IMR-90 (cell line): ENCODE measurements at regions not wholly inside any gene's neighbourhood (a gene's known extent, or its start where the extent isn't known, plus 50 kb on each side); places are given as distances from the start of the nearest gene placed in this dataset.
"Not testable (repeated sequence)": the region's sequence is repeated elsewhere in the genome, so short reads cannot be mapped to it uniquely, and the experiment has no call there.

Source experiments
- ATAC-seq: fragments of 200-7000 bp; cut with Tn5 transposase; 2 replicates; pipeline ENCODE4 v1.9.1; 2020; ENCODE audit warnings: low read depth, mild to moderate bottlenecking, moderate library complexity
- BruUV-seq: library from RNA; stranded (reverse); fragments of 400-500 nt; replicated peaks from 2 replicates; lab custom pipeline; 2021; lab: Mats Ljungman, UMichigan
- CTCF ChIA-PET: fragments of 300-600 bp; formaldehyde crosslinking; extraction: SDS; loops from one replicate; lab custom pipeline; 2021; ENCODE audit warnings: antibody characterized with exemption; lab: Yijun Ruan, JAX
- POLR2A ChIA-PET: fragments of 300-600 bp; sonication (Branson Sonifier 250); formaldehyde crosslinking; loops from one replicate; lab custom pipeline; 2022; ENCODE audit warnings: antibody characterized with exemption; ENCODE audit not compliant: unreplicated experiment; lab: Charles Lee
- DNase-seq: peaks from one replicate; pipeline ENCODE4 v3.0.0; 2013
- H2AFZ ChIP-seq: replicated peaks from 2 replicates; pipeline ENCODE3; 2013; ENCODE audit warnings: low read length, mild to moderate bottlenecking; ENCODE audit not compliant: poor library complexity
- H2AK5ac ChIP-seq: 2 replicates; pipeline ENCODE4 v1.6.1; 2013; ENCODE audit warnings: low read depth, low read length, inconsistent platforms
- H2AK9ac ChIP-seq: replicated peaks from 2 replicates; pipeline ENCODE3; 2013; ENCODE audit warnings: mild to moderate bottlenecking, low read depth, low read length, moderate library complexity; ENCODE audit not compliant: poor library complexity
- H2BK120ac ChIP-seq: 2 replicates; pipeline ENCODE4 v1.6.1; 2013; ENCODE audit warnings: low read depth, low read length, inconsistent platforms
- H2BK15ac ChIP-seq: 3 replicates; pipeline ENCODE4 v1.6.1; 2013; ENCODE audit warnings: low read depth, low read length, inconsistent platforms
- H2BK20ac ChIP-seq: 2 replicates; pipeline ENCODE4 v1.6.1; 2013; ENCODE audit warnings: low read depth, mild to moderate bottlenecking, inconsistent platforms, low read length, moderate library complexity
- H2BK5ac ChIP-seq: 2 replicates; pipeline ENCODE4 v1.6.1; 2013; ENCODE audit warnings: mild to moderate bottlenecking, low read depth, low read length, inconsistent platforms; ENCODE audit not compliant: poor library complexity, severe bottlenecking
- H3K14ac ChIP-seq: replicated peaks from 2 replicates; pipeline ENCODE4 v1.6.1; 2013; ENCODE audit warnings: low read depth, low read length, inconsistent platforms
- H3K18ac ChIP-seq: 2 replicates; pipeline ENCODE4 v1.6.1; 2013; ENCODE audit warnings: low read depth, low read length, control low read depth
- H3K23ac ChIP-seq: 2 replicates; pipeline ENCODE4 v1.6.1; 2013; ENCODE audit warnings: low read depth, low read length, inconsistent platforms
- H3K27ac ChIP-seq: 2 replicates; pipeline ENCODE4 v1.5.1; 2013; ENCODE audit warnings: mild to moderate bottlenecking, control low read depth, low read length; ENCODE audit not compliant: insufficient read depth
- H3K27me3 ChIP-seq: 2 replicates; pipeline ENCODE4 v1.6.1; 2013; ENCODE audit warnings: low read length; ENCODE audit not compliant: control insufficient read depth, insufficient read depth
- H3K36me3 ChIP-seq: 2 replicates; pipeline ENCODE4 v1.6.1; 2013; ENCODE audit warnings: low read length, mixed read lengths; ENCODE audit not compliant: control insufficient read depth, insufficient read depth
- H3K4ac ChIP-seq: 2 replicates; pipeline ENCODE4 v1.6.1; 2013; ENCODE audit warnings: low read depth, low read length, inconsistent platforms
- H3K4me1 ChIP-seq: 2 replicates; pipeline ENCODE4 v1.6.1; 2013; ENCODE audit warnings: low read length, mixed read lengths; ENCODE audit not compliant: control insufficient read depth, insufficient read depth
- H3K4me2 ChIP-seq: 2 replicates; pipeline ENCODE4 v1.6.1; 2013; ENCODE audit warnings: low read depth, mild to moderate bottlenecking, control low read depth, low read length, moderate library complexity
- H3K4me3 ChIP-seq: 2 replicates; pipeline ENCODE4 v1.5.1; 2013; ENCODE audit warnings: low read depth, mild to moderate bottlenecking, control low read depth, low read length, moderate library complexity; ENCODE audit not compliant: insufficient read depth
- H3K56ac ChIP-seq: 2 replicates; pipeline ENCODE4 v1.6.1; 2013; ENCODE audit warnings: low read length, inconsistent platforms; ENCODE audit not compliant: insufficient read depth; ENCODE audit errors: extremely low read depth
- H3K79me1 ChIP-seq, 2 experiments: 2 replicates each; pipeline ENCODE4 v1.6.1; 2013; ENCODE audit warnings: low read length in 2 of 2, inconsistent platforms in 1 of 2, low read depth in 1 of 2
- H3K9ac ChIP-seq: 2 replicates; pipeline ENCODE4 v1.6.1; 2013; ENCODE audit warnings: low read depth, low read length, control low read depth
- H3K9me1 ChIP-seq: 2 replicates; pipeline ENCODE4 v1.6.1; 2013; ENCODE audit warnings: low read length, inconsistent platforms; ENCODE audit not compliant: insufficient read depth
- H3K9me3 ChIP-seq: 2 replicates; pipeline ENCODE4 v1.6.1; 2013; ENCODE audit warnings: low read length; ENCODE audit not compliant: control insufficient read depth, insufficient read depth
- H4K20me1 ChIP-seq: 2 replicates; pipeline ENCODE4 v1.6.1; 2013; ENCODE audit warnings: low read length, inconsistent platforms; ENCODE audit not compliant: insufficient read depth
- H4K5ac ChIP-seq: 2 replicates; pipeline ENCODE4 v1.6.1; 2013; ENCODE audit warnings: mild to moderate bottlenecking, low read depth, low read length, control low read depth
- H4K8ac ChIP-seq, 2 experiments: 2 replicates each; pipeline ENCODE4 v1.6.1; 2013; ENCODE audit warnings: low read depth in 2 of 2, low read length in 2 of 2, control low read depth in 1 of 2, inconsistent platforms in 1 of 2
- H4K91ac ChIP-seq: 2 replicates; pipeline ENCODE4 v1.6.1; 2013; ENCODE audit warnings: low read depth, low read length, inconsistent platforms; ENCODE audit not compliant: insufficient read depth
- CHD1 ChIP-seq: IDR thresholded peaks from 2 replicates; pipeline ENCODE4 v1.6.1; 2012; ENCODE audit warnings: low read depth, low read length, improper control_type of control experiment
- CTCF ChIP-seq: conservative IDR thresholded peaks from 2 replicates; pipeline ENCODE4 v1.5.1; 2012; ENCODE audit warnings: mild to moderate bottlenecking, low read depth, low read length, improper control_type of control experiment
- FOS ChIP-seq: fragments of 150-350 bp; IDR thresholded peaks from 2 replicates; pipeline ENCODE4 v1.6.1; 2016; ENCODE audit warnings: low read depth, low read length
- POLR2A ChIP-seq: IDR thresholded peaks from 2 replicates; pipeline ENCODE4 v1.6.1; 2012; ENCODE audit warnings: mild to moderate bottlenecking, low read depth, low read length
- RCOR1 ChIP-seq: IDR thresholded peaks from 2 replicates; pipeline ENCODE4 v1.6.1; 2012; ENCODE audit warnings: mild to moderate bottlenecking, low read length, improper control_type of control experiment; ENCODE audit not compliant: insufficient replicate concordance
- WGBS, 2 experiments: methylation state at CpG; one replicate each; pipeline versions ENCODE4 v1.1.5 to v1.1.7; 2013; ENCODE audit warnings: missing lambda C conversion rate in 2 of 2; ENCODE audit not compliant: insufficient read length in 1 of 2; ENCODE audit errors: extremely low coverage in 2 of 2; 5-methylcytosine and 5-hydroxymethylcytosine counted together
- dilution Hi-C: fragments of 300-500 bp; cut with HindIII; formaldehyde crosslinking; loops from one replicate; pipeline ENCODE4 v1.14.3; 2018; ENCODE audit warnings: low sequenced_read_pairs; ENCODE audit not compliant: unreplicated experiment
- in situ Hi-C: fragments of 300-500 bp; cut with MboI; formaldehyde crosslinking; loops from 3 replicates; pipeline ENCODE4 v1.14.3; 2019; ENCODE audit warnings: low sequenced_read_pairs, inconsistent platforms, mixed read lengths
- intact Hi-C: fragments of 100-400 bp; cut with micrococcal nuclease; formaldehyde crosslinking; loops from 2 replicates; pipeline ENCODE4 v1.10.0; 2022

GRCh38 chr20:29086938-29087337 lies 2170.5 kb upstream of the DEFB115 start:
- POLR2A ChIA-PET, result no interaction called here
- dilution Hi-C loops, result no loop called here

GRCh38 chr20:29087887-29088286 lies 2169.6 kb upstream of the DEFB115 start:
- H3K56ac ChIP-seq, H3K4me1 ChIP-seq, POLR2A ChIA-PET, H2BK120ac ChIP-seq, H3K79me1 ChIP-seq, H3K4me2 ChIP-seq, H4K20me1 ChIP-seq, dilution Hi-C loops, H4K8ac ChIP-seq, H2BK5ac ChIP-seq, DNase-seq, ATAC-seq, H3K9me3 ChIP-seq, H2AFZ ChIP-seq, H2BK15ac ChIP-seq, H2BK20ac ChIP-seq, intact Hi-C loops, H3K4ac ChIP-seq, H3K4me3 ChIP-seq, H3K27me3 ChIP-seq, H4K5ac ChIP-seq, H3K36me3 ChIP-seq, CTCF ChIA-PET, H2AK5ac ChIP-seq, H2AK9ac ChIP-seq, H3K9me1 ChIP-seq, in situ Hi-C loops, H3K14ac ChIP-seq, BruUV-seq, H4K91ac ChIP-seq, H3K9ac ChIP-seq, H3K18ac ChIP-seq, H3K27ac ChIP-seq, H3K23ac ChIP-seq: not testable (repeated sequence)
- no CpG with 5 or more reads among the region's 3 CpGs for WGBS, 2 experiments

More at GRCh38 chr20:29086938-29087337, 2170.5 kb upstream of the DEFB115 start:
- Histone ChIP-seq H2BK120ac (no peak overlapping the region), H2AFZ (no peak overlapping the region), H2BK5ac (no peak overlapping the region), H4K8ac (no peak overlapping the region), H3K4me1 (no peaks in the 10 kb centered on the region), H3K9me3 (peaks cover 8% of the 10 kb centered on the region), H3K23ac (no peak overlapping the region), H4K91ac (no peak overlapping the region), H3K4me2 (no peak overlapping the region), H3K56ac (no peak overlapping the region), H2BK20ac (no peak overlapping the region), H3K79me1 (no peaks in the 10 kb centered on the region), H4K5ac (no peak overlapping the region), H3K4ac (no peak overlapping the region), H3K27ac (no peak overlapping the region), H2BK15ac (no peak overlapping the region), H3K27me3 (no peaks in the 10 kb centered on the region), H2AK5ac (no peak overlapping the region), H3K36me3 (no peaks in the 10 kb centered on the region), H2AK9ac (no peak overlapping the region), H3K9ac (no peak overlapping the region), H3K18ac (no peak overlapping the region), H3K9me1 (no peaks in the 10 kb centered on the region), H3K14ac (no peak overlapping the region), H4K20me1 (no peaks in the 10 kb centered on the region), H3K4me3 (no peak overlapping the region)
- in situ Hi-C loops, result no loop called here
- ATAC-seq, result no peak
- 54% methylated on average over 2 of the region's 2 CpGs; no CpG with 5 or more reads in 1 of the 2 experiments for WGBS, 2 experiments
- no TSS peak for BruUV-seq
- no peak for DNase-seq
- TF ChIP-seq RCOR1 (no peak), CTCF (no peak), FOS (no peak), POLR2A (no peak), CHD1 (no peak)
- intact Hi-C loops, result no loop called here
- CTCF ChIA-PET, result no interaction called here
